Spleen (tissue), 7 donors: ENCODE measurements at regions not wholly inside any gene's neighbourhood (a gene's known extent, or its start where the extent isn't known, plus 50 kb on each side); places are given as distances from the start of the nearest gene placed in this dataset.

Experiments used
- POLR2A ChIP-seq, 3 donors: fragments of 450-650 bp; IDR thresholded peaks; one replicate each; pipeline ENCODE4 v1.5.1; 2017; ENCODE audit warnings: antibody characterized with exemption in 3 of 3, mild to moderate bottlenecking in 1 of 3
- POLR2AphosphoS5 ChIP-seq, 3 donors: sonication (generic); formaldehyde crosslinking; IDR thresholded peaks; one replicate each; pipeline ENCODE4 v1.5.1; 2017; ENCODE audit warnings: antibody characterized with exemption in 3 of 3
- TF ChIP-seq, protein P1 (sequence below), 11 experiments: fragments of 200-600 bp in 7 of 11; fragments of 450-650 bp in 4 of 11; sonication (generic) in 4 of 11; IDR thresholded peaks in 8 of 11; conservative IDR thresholded peaks in 3 of 11; 1 replicate in 7 of 11; 2 replicates in 4 of 11; pipeline versions ENCODE4 v1.4.0 to v1.8.0; 2016 to 2021; ENCODE audit warnings: antibody characterized with exemption in 11 of 11, inconsistent platforms in 4 of 11, mild to moderate bottlenecking in 1 of 11
- donor health status: DM: no; HTN: no; CAD: no; lungs with moderate emphysema.
- donor health status: DM: no; HTN: no; CAD: no.
- donor health status: DM: no; HTN: no; CAD: no.

- TF ChIP-seq, protein P1, sequence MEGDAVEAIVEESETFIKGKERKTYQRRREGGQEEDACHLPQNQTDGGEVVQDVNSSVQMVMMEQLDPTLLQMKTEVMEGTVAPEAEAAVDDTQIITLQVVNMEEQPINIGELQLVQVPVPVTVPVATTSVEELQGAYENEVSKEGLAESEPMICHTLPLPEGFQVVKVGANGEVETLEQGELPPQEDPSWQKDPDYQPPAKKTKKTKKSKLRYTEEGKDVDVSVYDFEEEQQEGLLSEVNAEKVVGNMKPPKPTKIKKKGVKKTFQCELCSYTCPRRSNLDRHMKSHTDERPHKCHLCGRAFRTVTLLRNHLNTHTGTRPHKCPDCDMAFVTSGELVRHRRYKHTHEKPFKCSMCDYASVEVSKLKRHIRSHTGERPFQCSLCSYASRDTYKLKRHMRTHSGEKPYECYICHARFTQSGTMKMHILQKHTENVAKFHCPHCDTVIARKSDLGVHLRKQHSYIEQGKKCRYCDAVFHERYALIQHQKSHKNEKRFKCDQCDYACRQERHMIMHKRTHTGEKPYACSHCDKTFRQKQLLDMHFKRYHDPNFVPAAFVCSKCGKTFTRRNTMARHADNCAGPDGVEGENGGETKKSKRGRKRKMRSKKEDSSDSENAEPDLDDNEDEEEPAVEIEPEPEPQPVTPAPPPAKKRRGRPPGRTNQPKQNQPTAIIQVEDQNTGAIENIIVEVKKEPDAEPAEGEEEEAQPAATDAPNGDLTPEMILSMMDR (IDR thresholded peaks at IDR 0.05 in 8 of 11, conservative IDR thresholded peaks at IDR 0.05 in 3 of 11), result no peak
- TF ChIP-seq POLR2A (IDR thresholded peaks at IDR 0.05) (no peak), POLR2AphosphoS5 (IDR thresholded peaks at IDR 0.05) (no peak)
Observed at GRCh38 chr20:39752262-39752876, 790.2 kb downstream of the DHX35 start.
